ENCODE measurements at regions not wholly inside any gene's neighbourhood (a gene's known extent, or its start where the extent isn't known, plus 50 kb on each side); places are given as distances from the start of the nearest gene placed in this dataset.

DNA sequence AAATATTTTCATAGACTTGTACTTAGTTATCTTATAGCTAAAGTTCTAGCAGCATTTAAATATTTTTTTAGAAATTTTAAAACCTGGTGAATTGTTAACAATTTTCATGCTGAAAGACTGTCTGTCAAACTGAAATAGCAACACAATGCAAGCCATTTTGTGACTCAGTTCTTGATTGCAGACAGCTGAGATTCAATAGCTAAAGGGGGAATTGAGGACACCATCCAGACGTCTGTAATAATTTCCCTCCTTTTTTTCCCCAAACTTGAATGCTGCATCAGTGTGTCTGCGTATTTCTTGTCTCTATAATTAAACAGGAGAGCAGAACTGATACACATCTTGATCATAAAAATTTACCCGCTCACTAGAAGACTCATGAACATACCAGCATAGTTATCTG, 468.3 kb downstream of the GBE1 start:
- Histone ChIP-seq H3K79me2 (ENCODE audit: control insufficient read depth, insufficient read depth, low read length) (no peaks in the 10 kb centered on the region), H3K4me3 (no peak overlapping the region), H3K27me3 (ENCODE audit: control insufficient read depth in 2 of 2, insufficient read depth in 2 of 2, low read length in 2 of 2) (no peaks in the 10 kb centered on the region), H3K4me2 (ENCODE audit: insufficient read depth, low read length) (no peak overlapping the region), H3K4me1 (replicated peaks in 1 of 2; ENCODE audit: control insufficient read depth in 2 of 2, insufficient read depth in 2 of 2, low read length in 2 of 2) (no peaks in the 10 kb centered on the region), H3K9ac (ENCODE audit: insufficient read depth in 1 of 2, low read depth in 2 of 2, low read length in 2 of 2) (no peak overlapping the region), H4K20me1 (replicated peaks; ENCODE audit: control insufficient read depth, insufficient read depth, low read length) (no peaks in the 10 kb centered on the region), H3K27ac (ENCODE audit: extremely low read depth, low read depth, low read length) (no peak overlapping the region), H3K36me3 (ENCODE audit: control insufficient read depth, insufficient read depth, low read length) (no peaks in the 10 kb centered on the region), H3K9me1 (ENCODE audit: control insufficient read depth, insufficient read depth, low read length) (no peaks in the 10 kb centered on the region), H3K9me3 (replicated peaks; ENCODE audit: control insufficient read depth, insufficient read depth, low read depth, low read length) (no peaks in the 10 kb centered on the region), H2AFZ (ENCODE audit: low read depth, low read length) (no peak overlapping the region)
- ATAC-seq (no peak), DNase-seq (ENCODE audit: extremely low read depth in 1 of 4, low spot score in 3 of 4) (no peak), FAIRE-seq (no peak)
- in situ Hi-C loops (cut with MboI), result no loop called here
- WGBS (ENCODE audit: insufficient coverage, low coverage, missing lambda C conversion rate), result 0% methylated on average over 2 of the region's 3 CpGs
- intact Hi-C loops (cut with micrococcal nuclease), result no loop called here
- ChIA-PET POLR2A (no interaction called here), CTCF (ENCODE audit: low intra/inter-chr PET ratio) (no interaction called here)
- no peak for TF ChIP-seq PHF8 (IDR thresholded peaks at IDR 0.05; ENCODE audit: borderline replicate concordance, low read length)
- TF ChIP-seq, protein P1, sequence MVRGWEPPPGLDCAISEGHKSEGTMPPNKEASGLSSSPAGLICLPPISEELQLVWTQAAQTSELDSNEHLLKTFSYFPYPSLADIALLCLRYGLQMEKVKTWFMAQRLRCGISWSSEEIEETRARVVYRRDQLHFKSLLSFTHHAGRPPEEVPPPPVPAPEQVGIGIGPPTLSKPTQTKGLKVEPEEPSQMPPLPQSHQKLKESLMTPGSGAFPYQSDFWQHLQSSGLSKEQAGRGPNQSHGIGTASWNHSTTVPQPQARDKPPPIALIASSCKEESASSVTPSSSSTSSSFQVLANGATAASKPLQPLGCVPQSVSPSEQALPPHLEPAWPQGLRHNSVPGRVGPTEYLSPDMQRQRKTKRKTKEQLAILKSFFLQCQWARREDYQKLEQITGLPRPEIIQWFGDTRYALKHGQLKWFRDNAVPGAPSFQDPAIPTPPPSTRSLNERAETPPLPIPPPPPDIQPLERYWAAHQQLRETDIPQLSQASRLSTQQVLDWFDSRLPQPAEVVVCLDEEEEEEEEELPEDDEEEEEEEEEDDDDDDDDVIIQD (CRISPR knock-in tag; IDR thresholded peaks at IDR 0.05), result no peak
- TF ChIP-seq ILK (tag; IDR thresholded peaks at IDR 0.05; ENCODE audit: borderline replicate concordance, low read depth), result no peak
- no peak for TF ChIP-seq ZNF717 (CRISPR knock-in tag; IDR thresholded peaks at IDR 0.05)
- no peak for TF ChIP-seq ATF6 (CRISPR knock-in tag; IDR thresholded peaks at IDR 0.05)
- TF ChIP-seq ZNF174 (CRISPR knock-in tag; IDR thresholded peaks at IDR 0.05), result no peak
- no peak for TF ChIP-seq ZNF695 (CRISPR knock-in tag; IDR thresholded peaks at IDR 0.05)
- TF ChIP-seq MXD1 (CRISPR knock-in tag; IDR thresholded peaks at IDR 0.05; ENCODE audit: borderline replicate concordance, poor library complexity, severe bottlenecking), result no peak
- TF ChIP-seq TRIM24 (IDR thresholded peaks at IDR 0.05), result no peak
- TF ChIP-seq ERF (CRISPR knock-in tag; IDR thresholded peaks at IDR 0.05), result no peak
- no peak for TF ChIP-seq RHOXF2B (CRISPR knock-in tag; conservative IDR thresholded peaks at IDR 0.05)
- no TSS peak for BruUV-seq (replicated peaks)

Measured in K562 (cell line).